ENCODE measurements at regions not wholly inside any gene's neighbourhood (a gene's known extent, or its start where the extent isn't known, plus 50 kb on each side); places are given as distances from the start of the nearest gene placed in this dataset.

GRCh38 chr11:13223112-13223511, 54.5 kb upstream of the BMAL1 start:
- no peak for TF ChIP-seq CTCF (IDR thresholded peaks at IDR 0.05; ENCODE audit: low read depth, low read length)
- no peak for DNase-seq (ENCODE audit: extremely low read depth, low read depth)

GRCh38 chr11:13224324-13224723, 53.3 kb upstream of the BMAL1 start:
- DNase-seq (ENCODE audit: extremely low read depth, low read depth), result no peak

GRCh38 chr11:13225038-13226001, 52.3 kb upstream of the BMAL1 start:
- no peak for TF ChIP-seq CTCF (IDR thresholded peaks at IDR 0.05; ENCODE audit: low read depth, low read length)
- DNase-seq (ENCODE audit: extremely low read depth, low read depth), result no peak

More at GRCh38 chr11:13224324-13224723, 53.3 kb upstream of the BMAL1 start:
- TF ChIP-seq CTCF (IDR thresholded peaks at IDR 0.05; ENCODE audit: low read depth, low read length), result no peak

- DNase-seq (ENCODE audit: extremely low read depth, low read depth), result no peak
- TF ChIP-seq CTCF (IDR thresholded peaks at IDR 0.05; ENCODE audit: low read depth, low read length), result no peak
These were observed 49.8 kb upstream of the BMAL1 start for GRCh38 chr11:13227676-13228255.
